MM.1S (cell line): ENCODE measurements at regions not wholly inside any gene's neighbourhood (a gene's known extent, or its start where the extent isn't known, plus 50 kb on each side); places are given as distances from the start of the nearest gene placed in this dataset.

Source experiments
- DNase-seq: peaks from one replicate; pipeline ENCODE4 v3.0.0-alpha.2; 2015
- H2AFZ ChIP-seq: fragments of 300-600 bp; sonication (generic); 2 replicates; pipeline ENCODE4 v1.6.0; 2016; ENCODE audit warnings: antibody characterized with exemption, low read length
- H3F3A ChIP-seq: fragments of 300-600 bp; sonication (generic); 2 replicates; pipeline ENCODE4 v1.6.1; 2016; ENCODE audit warnings: mild to moderate bottlenecking, antibody characterized with exemption, low read length, moderate library complexity, mixed read lengths; ENCODE audit not compliant: insufficient read depth
- H3K27ac ChIP-seq: fragments of 300-600 bp; sonication (generic); 2 replicates; pipeline ENCODE4 v1.5.1; 2016; ENCODE audit warnings: mild to moderate bottlenecking, low read length
- H3K27me3 ChIP-seq: fragments of 300-600 bp; sonication (generic); replicated peaks from 2 replicates; pipeline ENCODE4 v1.6.0; 2016; ENCODE audit warnings: low read length; ENCODE audit not compliant: insufficient read depth
- H3K36me3 ChIP-seq: fragments of 300-600 bp; sonication (generic); replicated peaks from 2 replicates; pipeline ENCODE4 v1.6.1; 2016; ENCODE audit warnings: mild to moderate bottlenecking, low read length, mixed read lengths; ENCODE audit not compliant: insufficient read depth
- H3K4me1 ChIP-seq: fragments of 300-600 bp; sonication (generic); 2 replicates; pipeline ENCODE4 v1.6.1; 2016; ENCODE audit warnings: low read length, mixed read lengths
- H3K4me2 ChIP-seq: fragments of 300-600 bp; sonication (generic); 2 replicates; pipeline ENCODE4 v1.6.0; 2016; ENCODE audit warnings: low read depth, low read length
- H3K4me3 ChIP-seq: fragments of 300-600 bp; sonication (generic); 2 replicates; pipeline ENCODE4 v1.5.1; 2016; ENCODE audit warnings: low read length, mixed read lengths
- H3K79me2 ChIP-seq: fragments of 300-600 bp; sonication (generic); 2 replicates; pipeline ENCODE4 v1.6.1; 2016; ENCODE audit warnings: mixed run types, low read length, mixed read lengths
- H3K9ac ChIP-seq: fragments of 300-600 bp; sonication (generic); 2 replicates; pipeline ENCODE4 v1.6.1; 2016; ENCODE audit warnings: low read length, mixed read lengths
- H3K9me2 ChIP-seq: fragments of 300-600 bp; sonication (generic); replicated peaks from 2 replicates; pipeline ENCODE4 v1.6.1; 2016; ENCODE audit warnings: mild to moderate bottlenecking, low read length, mixed read lengths; ENCODE audit not compliant: insufficient read depth
- H3K9me3 ChIP-seq: fragments of 300-600 bp; sonication (generic); replicated peaks from 2 replicates; pipeline ENCODE4 v1.6.1; 2016; ENCODE audit warnings: mild to moderate bottlenecking, low read length, mixed read lengths; ENCODE audit not compliant: insufficient read depth
- H4K20me1 ChIP-seq: fragments of 300-600 bp; sonication (generic); 2 replicates; pipeline ENCODE4 v1.6.1; 2016; ENCODE audit warnings: mild to moderate bottlenecking, low read length, moderate library complexity, mixed read lengths; ENCODE audit not compliant: insufficient read depth
- EZH2 ChIP-seq: fragments of 300-600 bp; sonication (generic); optimal IDR thresholded peaks from 2 replicates; pipeline ENCODE3; 2017; ENCODE audit warnings: low read depth, mild to moderate bottlenecking, antibody characterized with exemption, low read length, mixed read lengths
- EZH2phosphoT487 ChIP-seq: fragments of 300-600 bp; sonication (generic); IDR thresholded peaks from 2 replicates; pipeline ENCODE4 v1.6.1; 2018; ENCODE audit warnings: antibody characterized with exemption, low read length
- TF ChIP-seq, protein P1 (sequence below): fragments of 300-600 bp; sonication (generic); IDR thresholded peaks from 2 replicates; pipeline ENCODE4 v1.5.1; 2016; ENCODE audit warnings: antibody characterized with exemption, low read length, mixed read lengths

DNA sequence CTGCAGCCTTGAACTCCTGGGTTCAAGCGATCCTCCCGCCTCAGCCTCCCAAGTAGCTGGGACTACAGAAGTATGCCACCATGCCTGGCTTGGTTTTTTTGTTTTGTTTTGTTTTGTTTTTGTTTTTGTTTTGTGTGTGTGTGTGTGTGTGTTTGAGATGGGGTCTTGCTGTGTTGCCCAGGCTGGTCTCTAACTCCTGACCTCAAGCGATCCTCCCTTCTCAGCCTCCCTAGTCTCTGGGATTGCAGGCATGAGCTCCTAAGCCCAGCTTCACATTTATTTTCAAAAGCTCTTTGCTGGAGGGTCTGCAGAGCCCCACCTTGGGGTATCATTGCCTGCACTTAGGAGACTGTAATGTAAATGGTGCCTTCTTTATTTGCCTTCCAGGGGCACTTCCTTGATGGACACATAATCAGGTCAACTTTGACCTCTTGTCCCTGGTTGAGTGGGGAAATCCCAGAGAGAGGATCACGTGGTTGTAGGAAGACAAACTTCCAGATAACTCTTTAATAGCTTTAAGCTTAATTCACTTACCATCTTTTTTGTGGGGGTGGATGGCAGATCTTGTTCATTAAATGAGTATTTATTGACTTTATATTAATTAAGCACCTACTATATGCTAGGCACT, 72.9 kb upstream of the NPAS1 start:
- H3K9ac ChIP-seq, result no peak overlapping the region
- peaks cover 24% of the 10 kb centered on the region for H3K4me1 ChIP-seq
- no peak overlapping the region for H3K4me2 ChIP-seq
- H3K4me3 ChIP-seq, result no peak overlapping the region
- no peaks in the 10 kb centered on the region for H3K36me3 ChIP-seq
- H3K79me2 ChIP-seq, result 0 out of 2 replicates have a peak, but pooled peaks cover 7% of the 10 kb centered on the region
- H3F3A ChIP-seq, result peaks cover 14% of the 10 kb centered on the region
- no peak for DNase-seq
- H2AFZ ChIP-seq, result no peak overlapping the region
- no peaks in the 10 kb centered on the region for H3K27me3 ChIP-seq
- H3K27ac ChIP-seq, result no peak overlapping the region
- no peaks in the 10 kb centered on the region for H3K9me3 ChIP-seq
- H4K20me1 ChIP-seq, result no peaks in the 10 kb centered on the region
- H3K9me2 ChIP-seq, result no peaks in the 10 kb centered on the region
- TF ChIP-seq EZH2 (no peak), EZH2phosphoT487 (no peak)
- TF ChIP-seq, protein P1, sequence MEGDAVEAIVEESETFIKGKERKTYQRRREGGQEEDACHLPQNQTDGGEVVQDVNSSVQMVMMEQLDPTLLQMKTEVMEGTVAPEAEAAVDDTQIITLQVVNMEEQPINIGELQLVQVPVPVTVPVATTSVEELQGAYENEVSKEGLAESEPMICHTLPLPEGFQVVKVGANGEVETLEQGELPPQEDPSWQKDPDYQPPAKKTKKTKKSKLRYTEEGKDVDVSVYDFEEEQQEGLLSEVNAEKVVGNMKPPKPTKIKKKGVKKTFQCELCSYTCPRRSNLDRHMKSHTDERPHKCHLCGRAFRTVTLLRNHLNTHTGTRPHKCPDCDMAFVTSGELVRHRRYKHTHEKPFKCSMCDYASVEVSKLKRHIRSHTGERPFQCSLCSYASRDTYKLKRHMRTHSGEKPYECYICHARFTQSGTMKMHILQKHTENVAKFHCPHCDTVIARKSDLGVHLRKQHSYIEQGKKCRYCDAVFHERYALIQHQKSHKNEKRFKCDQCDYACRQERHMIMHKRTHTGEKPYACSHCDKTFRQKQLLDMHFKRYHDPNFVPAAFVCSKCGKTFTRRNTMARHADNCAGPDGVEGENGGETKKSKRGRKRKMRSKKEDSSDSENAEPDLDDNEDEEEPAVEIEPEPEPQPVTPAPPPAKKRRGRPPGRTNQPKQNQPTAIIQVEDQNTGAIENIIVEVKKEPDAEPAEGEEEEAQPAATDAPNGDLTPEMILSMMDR, result no peak

DNA sequence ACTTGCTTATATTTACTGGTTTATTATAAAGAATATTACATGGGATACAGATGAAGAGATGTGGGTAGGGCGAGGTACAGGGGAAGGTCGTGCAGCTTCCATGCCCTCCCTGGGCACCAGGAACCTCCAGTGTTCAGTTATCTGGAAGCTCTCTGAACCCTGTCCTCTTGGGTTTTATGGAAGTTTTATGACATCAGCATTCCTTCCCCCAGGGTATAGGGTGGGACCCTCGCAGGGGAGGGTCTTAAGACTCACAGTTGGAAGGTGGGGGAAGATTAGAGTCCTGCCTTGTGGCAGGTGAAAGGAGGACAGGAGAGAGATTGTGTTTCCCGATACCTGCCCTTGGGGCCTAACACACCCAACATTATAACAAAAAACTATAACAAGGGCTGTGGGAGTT, 71.8 kb upstream of the NPAS1 start:
- peaks cover 24% of the 10 kb centered on the region for H3K4me1 ChIP-seq
- H3K27ac ChIP-seq, result no peak overlapping the region
- H3K79me2 ChIP-seq, result 0 out of 2 replicates have a peak, but pooled peaks cover 7% of the 10 kb centered on the region

GRCh38 chr19:46950526-46951170, 69.0 kb upstream of the NPAS1 start:
- H3F3A ChIP-seq, result peaks cover 24% of the 10 kb centered on the region
- H3K79me2 ChIP-seq, result 0 out of 2 replicates have a peak, but pooled peaks cover 12% of the 10 kb centered on the region
- H3K4me1 ChIP-seq, result peaks cover 34% of the 10 kb centered on the region
- no peaks in the 10 kb centered on the region for H4K20me1 ChIP-seq
- TF ChIP-seq EZH2phosphoT487 (no peak), EZH2 (no peak)
- TF ChIP-seq, protein P1, result no peak
- H3K4me2 ChIP-seq, result peak overlapping the region; percentile 25
- H3K9me3 ChIP-seq, result no peaks in the 10 kb centered on the region
- no peaks in the 10 kb centered on the region for H3K36me3 ChIP-seq
- no peaks in the 10 kb centered on the region for H3K9me2 ChIP-seq
- peak overlapping the region; percentile 12; the same call in 1 of the 2 replicates for H3K27ac ChIP-seq
- no peaks in the 10 kb centered on the region for H3K27me3 ChIP-seq
- H3K4me3 ChIP-seq, result no peak overlapping the region
- no peak overlapping the region for H2AFZ ChIP-seq
- peak; percentile 80 for DNase-seq
- no peak overlapping the region for H3K9ac ChIP-seq

More for the DNA sequence above, 71.8 kb upstream of the NPAS1 start:
- DNase-seq, result no peak
- Histone ChIP-seq H3K36me3 (no peaks in the 10 kb centered on the region), H3K4me3 (no peak overlapping the region), H2AFZ (no peak overlapping the region), H3K27me3 (no peaks in the 10 kb centered on the region), H3K4me2 (no peak overlapping the region), H3F3A (peaks cover 14% of the 10 kb centered on the region), H3K9ac (no peak overlapping the region), H3K9me2 (no peaks in the 10 kb centered on the region), H3K9me3 (no peaks in the 10 kb centered on the region), H4K20me1 (no peaks in the 10 kb centered on the region)
- TF ChIP-seq, protein P1, result no peak
- TF ChIP-seq EZH2 (no peak), EZH2phosphoT487 (no peak)
